GM19328 (cell line): ENCODE measurements at regions not wholly inside any gene's neighbourhood (a gene's known extent, or its start where the extent isn't known, plus 50 kb on each side); places are given as distances from the start of the nearest gene placed in this dataset.
A peak's percentile ranks its signal among the peaks of the same experiment; 100 is the strongest.
"Not testable (repeated sequence)": the region's sequence is repeated elsewhere in the genome, so short reads cannot be mapped to it uniquely, and the experiment has no call there.

Source experiments
- ATAC-seq: cut with Tn5 transposase; IDR thresholded peaks from one replicate; pipeline ENCODE4 v1.9.1; 2021; ENCODE audit warnings: mild to moderate bottlenecking, moderate library complexity; ENCODE audit not compliant: unreplicated experiment

- ATAC-seq = peak; percentile 83
Measured at GRCh38 chr7:32691965-32692815, 196.9 kb downstream of the AVL9 start.

GRCh38 chr7:32688092-32688491, 192.8 kb downstream of the AVL9 start:
- not testable (repeated sequence) for ATAC-seq

DNA sequence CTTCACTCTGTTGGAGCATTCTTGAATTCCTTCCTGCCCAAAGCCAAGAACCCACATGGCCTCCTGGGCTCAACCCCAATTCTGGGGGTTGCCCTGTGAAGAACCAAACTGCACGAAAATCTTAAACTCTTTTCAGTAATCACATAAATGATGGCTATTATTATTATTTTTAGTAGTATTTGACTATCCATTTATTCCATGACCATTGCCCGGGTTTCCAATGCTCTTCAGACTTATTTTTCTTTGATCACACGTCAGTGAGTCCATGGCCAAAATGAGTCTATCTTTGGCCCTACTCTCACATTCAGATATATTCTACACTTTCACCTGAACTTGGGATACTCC, 185.9 kb downstream of the AVL9 start:
- ATAC-seq = no peak

- ATAC-seq = no peak
Measured at GRCh38 chr7:32680259-32681173, 185.2 kb downstream of the AVL9 start.

GRCh38 chr7:32679192-32679591, 183.9 kb downstream of the AVL9 start:
- no peak for ATAC-seq

DNA sequence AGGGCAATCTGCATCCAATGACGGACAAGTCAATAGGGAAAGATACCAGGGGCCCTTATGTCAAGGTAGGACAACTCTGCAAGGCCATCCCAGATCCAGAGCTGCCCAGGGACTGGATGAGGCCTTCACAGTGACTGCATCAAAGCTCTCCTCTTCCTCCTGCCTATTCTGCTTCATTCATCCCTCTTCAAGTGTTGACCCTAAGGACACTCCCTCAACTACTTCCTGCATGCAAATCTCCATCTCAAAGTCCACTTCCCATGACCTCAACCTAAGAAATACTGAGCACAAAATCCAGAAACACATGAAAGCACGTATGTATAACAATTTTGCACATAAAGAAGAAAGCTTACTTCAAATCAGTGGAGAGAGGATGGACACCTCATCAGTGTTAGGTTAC, 182.3 kb downstream of the AVL9 start:
- ATAC-seq = no peak

DNA sequence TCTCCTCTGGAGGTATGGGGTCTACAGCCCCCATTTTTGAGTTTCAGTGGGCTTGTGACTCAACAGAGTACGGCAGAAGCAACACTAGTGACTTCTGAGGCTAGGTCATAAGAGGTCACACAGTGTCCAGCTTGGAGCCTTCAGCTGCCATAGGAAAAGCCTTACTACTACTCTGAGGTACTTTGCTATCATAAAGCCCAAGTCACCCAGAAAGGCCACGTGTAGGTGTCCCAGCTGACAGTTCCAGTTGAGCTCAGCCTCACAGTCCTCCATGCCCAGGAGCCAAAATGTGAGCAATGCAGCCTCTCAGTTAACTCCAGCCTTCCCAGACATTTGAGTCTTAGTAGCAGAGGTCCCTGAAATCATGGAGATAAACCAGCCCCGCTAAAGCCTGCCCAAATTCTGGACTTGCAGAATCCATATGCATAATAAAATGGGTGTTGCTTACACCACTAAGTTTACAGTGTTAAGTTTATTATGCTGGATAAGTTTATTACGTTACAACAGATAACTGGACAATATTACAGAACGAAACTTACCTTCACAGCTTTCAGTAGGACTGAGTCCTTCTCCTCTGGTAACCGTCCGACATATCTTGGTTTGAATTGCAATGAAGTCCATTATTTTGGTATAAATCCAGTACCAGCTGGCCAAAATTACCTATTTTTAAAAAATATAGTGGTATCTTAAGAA, 181.1 kb downstream of the AVL9 start:
- ATAC-seq = no peak

- no peak for ATAC-seq
Measured at GRCh38 chr7:32673275-32673983, 178.1 kb downstream of the AVL9 start.

DNA sequence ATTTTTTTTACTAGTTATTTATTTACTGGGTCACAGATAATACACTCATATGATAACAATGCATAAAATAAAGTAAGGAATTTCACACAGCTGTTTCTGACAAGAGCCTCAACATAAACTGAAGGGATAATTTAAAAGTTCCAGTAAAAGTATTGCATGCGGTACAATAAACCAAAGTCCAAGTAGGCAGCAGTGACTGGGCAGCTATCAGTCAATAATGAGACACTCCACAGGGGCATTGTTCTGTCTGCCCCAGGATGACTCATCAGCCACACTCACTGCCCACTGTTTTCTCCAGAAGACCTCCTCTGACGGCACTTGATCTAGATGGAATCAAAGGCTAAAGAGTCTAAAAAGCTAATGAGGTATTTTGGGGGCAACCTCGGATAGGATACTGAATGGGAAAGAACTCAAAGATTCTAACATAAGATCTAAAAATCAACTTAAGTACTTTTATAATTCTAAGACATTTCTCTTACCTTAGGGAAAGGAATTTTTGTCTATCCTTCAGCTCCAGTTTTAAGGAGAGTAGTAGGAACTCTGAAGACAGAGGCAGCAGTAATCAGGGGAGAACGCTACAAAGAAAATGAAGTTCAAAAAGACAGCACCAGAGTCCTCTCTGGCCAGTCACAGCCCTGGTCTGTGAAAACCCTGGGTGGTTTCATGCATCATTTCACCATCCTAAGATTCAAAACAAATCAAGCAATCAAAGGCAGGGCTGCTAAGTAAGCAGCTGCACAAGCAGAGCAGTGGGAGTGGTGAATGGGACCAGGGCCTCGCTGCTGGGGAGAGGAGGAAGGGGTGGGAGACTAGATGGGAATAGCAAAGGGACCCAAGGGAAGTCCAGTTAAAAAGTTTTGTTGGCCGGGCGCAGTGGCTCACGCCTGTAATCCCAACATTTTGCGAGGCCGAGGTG, 175.1 kb downstream of the AVL9 start:
- no peak for ATAC-seq

GRCh38 chr7:32669173-32669870, 174.0 kb downstream of the AVL9 start:
- not testable (repeated sequence) for ATAC-seq

DNA sequence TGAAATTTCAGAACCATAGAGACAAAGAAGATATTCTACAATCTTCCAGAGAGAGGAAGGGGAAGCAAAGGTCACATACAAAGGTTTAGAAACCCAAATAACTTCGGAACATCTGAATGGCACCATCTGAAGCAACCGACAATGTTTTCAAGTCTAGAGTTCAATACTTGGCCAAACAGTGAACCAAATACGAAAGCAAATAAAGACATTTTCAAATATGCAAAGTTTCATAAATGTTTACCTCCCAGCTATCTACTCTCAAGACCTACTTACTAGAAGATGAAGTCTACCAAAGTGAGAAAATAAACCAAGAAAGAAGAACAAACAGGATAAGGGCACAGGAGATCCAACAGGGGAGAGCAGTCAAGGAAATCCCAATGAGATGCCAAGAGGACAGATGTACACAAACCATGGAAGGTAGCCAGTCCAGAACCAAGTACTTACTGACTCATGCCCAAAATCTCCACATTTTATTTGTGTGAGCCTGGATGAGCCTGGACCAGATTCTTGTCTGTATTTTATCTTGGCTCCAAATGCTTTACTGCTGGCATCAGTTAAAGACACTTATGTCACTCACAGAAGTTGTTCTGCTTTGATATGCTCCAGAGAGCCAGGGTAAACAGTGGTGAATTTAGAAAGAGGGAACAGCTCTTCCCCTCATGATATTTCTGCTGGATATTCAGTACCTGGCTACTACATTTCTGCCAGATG, 173.3 kb downstream of the AVL9 start:
- not testable (repeated sequence) for ATAC-seq

- not testable (repeated sequence) for ATAC-seq
Measured at GRCh38 chr7:32667586-32667985, 172.3 kb downstream of the AVL9 start.

DNA sequence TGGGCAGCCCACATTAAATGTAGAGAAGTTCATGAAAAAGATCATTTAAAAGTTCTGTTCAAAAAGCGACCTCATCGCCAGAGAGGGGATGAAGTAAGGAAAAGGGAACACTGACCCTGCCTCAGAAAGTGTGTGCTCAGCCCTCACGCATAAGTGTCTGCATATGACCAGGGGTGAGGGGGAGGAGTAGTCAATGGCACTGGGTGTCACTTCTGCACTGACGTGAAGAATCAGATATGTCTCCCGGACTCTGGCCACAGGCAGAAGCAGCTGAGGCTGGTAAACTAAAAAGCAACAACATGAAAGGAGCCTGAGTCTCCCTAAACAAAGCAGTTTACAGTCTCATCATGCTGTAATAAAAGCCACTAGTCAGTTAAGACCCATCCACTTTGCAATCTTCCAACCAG, 168.5 kb downstream of the AVL9 start:
- not testable (repeated sequence) for ATAC-seq

GRCh38 chr7:32662509-32662908, 167.2 kb downstream of the AVL9 start:
- ATAC-seq = not testable (repeated sequence)

- no peak for ATAC-seq
Measured at GRCh38 chr7:32661929-32662328, 166.6 kb downstream of the AVL9 start.

DNA sequence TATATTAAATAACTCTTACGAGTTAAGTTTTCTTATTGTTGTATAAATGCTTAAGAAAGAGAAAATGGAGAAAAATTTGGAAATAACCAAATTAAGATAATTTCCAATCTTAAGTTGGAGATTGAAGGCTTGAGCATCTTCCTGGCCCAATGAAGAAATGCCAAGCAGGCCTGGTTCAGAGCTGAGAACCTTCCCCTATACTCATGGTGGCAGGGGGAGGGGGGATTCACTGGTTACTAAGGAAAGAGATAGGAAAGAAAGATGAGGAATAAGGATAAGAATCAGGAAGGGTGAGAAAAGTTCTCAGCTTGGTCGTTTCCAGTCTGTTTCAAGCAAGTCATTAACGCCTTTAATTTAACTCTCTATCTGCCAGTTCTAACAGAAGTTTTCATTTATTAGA, 166.2 kb downstream of the AVL9 start:
- ATAC-seq = no peak

- no peak for ATAC-seq
Measured at GRCh38 chr7:32660936-32661335, 165.6 kb downstream of the AVL9 start.

DNA sequence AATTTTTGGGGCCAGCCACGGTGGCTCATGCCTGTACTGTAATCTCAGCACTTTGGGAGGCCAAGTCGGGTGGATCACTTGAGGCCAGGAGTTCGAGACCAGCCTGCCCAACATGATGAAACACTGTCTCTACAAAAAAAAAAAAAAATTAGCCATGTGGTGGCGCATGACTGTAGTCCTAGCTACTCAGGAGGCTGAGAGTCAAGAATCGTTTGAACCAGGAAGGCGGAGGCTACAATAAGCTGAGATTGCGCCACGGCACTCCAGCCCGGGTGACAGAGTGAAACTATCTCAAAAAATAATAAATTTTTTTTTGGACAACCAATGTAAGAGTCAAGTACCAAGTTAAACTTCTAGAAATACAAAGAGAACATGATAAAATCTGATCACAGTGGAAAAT, 164.6 kb downstream of the AVL9 start:
- ATAC-seq = no peak
